K562 (cell line): ENCODE measurements at regions not wholly inside any gene's neighbourhood (a gene's known extent, or its start where the extent isn't known, plus 50 kb on each side); places are given as distances from the start of the nearest gene placed in this dataset.

ENCODE experiments used
- ATAC-seq: fragments of 200-7000 bp; cut with Tn5 transposase; 3 replicates; pipeline ENCODE4 v1.9.1; 2020; ENCODE audit warnings: moderate library complexity
- BruUV-seq: library from RNA; stranded (reverse); fragments of 400-500 nt; replicated peaks from 2 replicates; lab custom pipeline; 2021; lab: Mats Ljungman, UMichigan
- CTCF ChIA-PET: fragments of 300-600 bp; formaldehyde crosslinking; extraction: SDS; loops from one replicate; lab custom pipeline; 2021; ENCODE audit warnings: low intra/inter-chr PET ratio; lab: Yijun Ruan, JAX
- POLR2A ChIA-PET: fragments of 300-600, 350-650 bp; sonication (Branson Sonifier 250); formaldehyde crosslinking; extraction: SDS; loops from one replicate; lab custom pipeline; 2021; ENCODE audit warnings: antibody characterized with exemption, inconsistent platforms; lab: Yijun Ruan, JAX
- DNase-seq, 4 experiments: peaks; one replicate each; pipeline versions ENCODE4 v3.0.0 to v3.0.0-alpha.2; 2011 to 2018; ENCODE audit warnings: low spot score in 3 of 4, mixed read lengths in 3 of 4; ENCODE audit errors: extremely low read depth in 1 of 4
- FAIRE-seq: peaks from 2 replicates; lab custom pipeline; 2011; peaks lifted over from hg19 to GRCh38; lab: Jason Lieb, UNC
- H2AFZ ChIP-seq: 2 replicates; pipeline ENCODE4 v1.6.0; 2011; ENCODE audit warnings: low read depth, low read length, control low read depth, inconsistent platforms
- H3K27ac ChIP-seq: fragments of 200-600 bp; 3 replicates; pipeline ENCODE4 v1.8.0; 2011; ENCODE audit warnings: low read depth, mild to moderate bottlenecking, control low read depth, inconsistent platforms, low read length, moderate library complexity, mixed read lengths; ENCODE audit errors: extremely low read depth
- H3K27me3 ChIP-seq, 2 experiments: fragments of 300-600 bp in 1 of 2; 2 replicates in 1 of 2; 3 replicates in 1 of 2; pipeline versions ENCODE4 v1.6.0 to v1.8.0; 2011; ENCODE audit warnings: inconsistent platforms in 2 of 2, low read length in 2 of 2, mild to moderate bottlenecking in 1 of 2, mixed read lengths in 1 of 2, moderate library complexity in 1 of 2; ENCODE audit not compliant: control insufficient read depth in 2 of 2, insufficient read depth in 2 of 2
- H3K36me3 ChIP-seq: fragments of 300-600 bp; 3 replicates; pipeline ENCODE4 v1.8.0; 2011; ENCODE audit warnings: mild to moderate bottlenecking, low read length, inconsistent platforms; ENCODE audit not compliant: control insufficient read depth, insufficient read depth
- H3K4me1 ChIP-seq, 2 experiments: fragments of 200-600 bp in 1 of 2; replicated peaks in 1 of 2; 2 replicates in 1 of 2; 3 replicates in 1 of 2; pipeline versions ENCODE4 v1.5.1 to v1.8.0; 2011; ENCODE audit warnings: inconsistent platforms in 2 of 2, low read length in 2 of 2, mild to moderate bottlenecking in 1 of 2, mixed read lengths in 1 of 2, moderate library complexity in 1 of 2; ENCODE audit not compliant: control insufficient read depth in 2 of 2, insufficient read depth in 2 of 2
- H3K4me2 ChIP-seq: 2 replicates; pipeline ENCODE4 v1.6.1; 2011; ENCODE audit warnings: low read length, control low read depth, inconsistent platforms, mixed read lengths; ENCODE audit not compliant: insufficient read depth
- H3K4me3 ChIP-seq: fragments of 200-600 bp; sonication (generic), shearing (Covaris generic); 2 replicates; pipeline ENCODE4 v1.5.1; 2016; ENCODE audit warnings: control low read depth, inconsistent platforms
- H3K79me2 ChIP-seq: fragments of 200-600 bp; 3 replicates; pipeline ENCODE4 v1.8.0; 2011; ENCODE audit warnings: low read length, inconsistent platforms; ENCODE audit not compliant: control insufficient read depth, insufficient read depth
- H3K9ac ChIP-seq, 2 experiments: 2 replicates each; pipeline versions ENCODE4 v1.6.0 to v1.6.1; 2011; ENCODE audit warnings: low read depth in 2 of 2, low read length in 2 of 2, control low read depth in 1 of 2, inconsistent platforms in 1 of 2, mild to moderate bottlenecking in 1 of 2, mixed read lengths in 1 of 2; ENCODE audit not compliant: insufficient read depth in 1 of 2
- H3K9me1 ChIP-seq: one replicate; pipeline ENCODE4 v1.6.0; 2011; ENCODE audit warnings: inconsistent platforms, mild to moderate bottlenecking, low read length, moderate library complexity; ENCODE audit not compliant: control insufficient read depth, insufficient read depth
- H3K9me3 ChIP-seq: replicated peaks from 2 replicates; pipeline ENCODE4 v1.5.1; 2011; ENCODE audit warnings: low read depth, low read length, inconsistent platforms; ENCODE audit not compliant: control insufficient read depth, insufficient read depth
- H4K20me1 ChIP-seq: replicated peaks from 2 replicates; pipeline ENCODE4 v1.6.1; 2011; ENCODE audit warnings: low read length, inconsistent platforms, mixed read lengths; ENCODE audit not compliant: control insufficient read depth, insufficient read depth
- DPF2 ChIP-seq: fragments of 450-650 bp; IDR thresholded peaks from 2 replicates; pipeline ENCODE4 v1.6.1; 2016
- MAFG ChIP-seq: fragments of 450-650 bp; conservative IDR thresholded peaks from 2 replicates; pipeline ENCODE4 v1.6.1; 2016; ENCODE audit warnings: missing genetic modification characterization, missing compliant biosample characterization
- ZNF316 ChIP-seq: fragments of 450-650 bp; IDR thresholded peaks from 2 replicates; pipeline ENCODE4 v1.6.1; 2016
- WGBS: fragments of 100-300 bp; shearing (Covaris generic); methylation state at CpG from one replicate; pipeline ENCODE4 v1.1.6; 2016; ENCODE audit warnings: low coverage, mixed read lengths; ENCODE audit not compliant: insufficient coverage; ENCODE audit errors: missing lambda C conversion rate; 5-methylcytosine and 5-hydroxymethylcytosine counted together
- in situ Hi-C: fragments of 300-500 bp; cut with MboI; formaldehyde crosslinking; loops from 4 replicates; pipeline ENCODE4 v1.15.0; 2018; ENCODE audit warnings: inconsistent platforms, mixed read lengths
- intact Hi-C: fragments of 100-400 bp; cut with micrococcal nuclease; formaldehyde crosslinking; loops from 2 replicates; pipeline ENCODE4 v1.14.2; 2022
- TF ChIP-seq, protein P1 (sequence below): sonication (generic); formaldehyde crosslinking; IDR thresholded peaks from 2 replicates; pipeline ENCODE4 v1.8.1; 2023; ENCODE audit warnings: missing genetic modification reagents, mild to moderate bottlenecking, borderline replicate concordance
- TF ChIP-seq, protein P2 (sequence below): fragments of 250-450 bp; sonication (Bioruptor Pico); IDR thresholded peaks from 2 replicates; pipeline ENCODE4 v1.8.0; 2021; ENCODE audit warnings: borderline replicate concordance, mild to moderate bottlenecking, moderate library complexity; ENCODE audit not compliant: poor library complexity, severe bottlenecking

DNA sequence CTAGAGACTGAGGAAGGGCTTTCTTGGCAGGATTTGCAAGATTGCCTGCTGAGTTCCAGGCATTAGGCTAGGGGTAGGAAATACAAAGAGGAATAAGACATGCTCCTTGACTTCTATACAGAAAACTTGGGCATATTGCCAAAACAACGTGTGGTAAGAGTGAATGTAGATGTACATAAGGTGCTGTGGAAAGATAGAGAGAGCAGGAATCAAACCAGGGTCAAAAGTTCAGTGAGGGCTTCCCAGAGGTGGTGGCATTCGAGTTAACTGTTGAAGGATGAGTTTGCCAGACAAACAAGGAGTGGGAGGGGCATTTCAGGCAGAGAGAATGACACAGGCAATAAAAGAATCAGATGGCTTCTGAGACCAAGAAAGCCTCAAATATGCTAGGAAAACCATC lies 187.9 kb downstream of the KDR start (continued):
- TF ChIP-seq, protein P1, sequence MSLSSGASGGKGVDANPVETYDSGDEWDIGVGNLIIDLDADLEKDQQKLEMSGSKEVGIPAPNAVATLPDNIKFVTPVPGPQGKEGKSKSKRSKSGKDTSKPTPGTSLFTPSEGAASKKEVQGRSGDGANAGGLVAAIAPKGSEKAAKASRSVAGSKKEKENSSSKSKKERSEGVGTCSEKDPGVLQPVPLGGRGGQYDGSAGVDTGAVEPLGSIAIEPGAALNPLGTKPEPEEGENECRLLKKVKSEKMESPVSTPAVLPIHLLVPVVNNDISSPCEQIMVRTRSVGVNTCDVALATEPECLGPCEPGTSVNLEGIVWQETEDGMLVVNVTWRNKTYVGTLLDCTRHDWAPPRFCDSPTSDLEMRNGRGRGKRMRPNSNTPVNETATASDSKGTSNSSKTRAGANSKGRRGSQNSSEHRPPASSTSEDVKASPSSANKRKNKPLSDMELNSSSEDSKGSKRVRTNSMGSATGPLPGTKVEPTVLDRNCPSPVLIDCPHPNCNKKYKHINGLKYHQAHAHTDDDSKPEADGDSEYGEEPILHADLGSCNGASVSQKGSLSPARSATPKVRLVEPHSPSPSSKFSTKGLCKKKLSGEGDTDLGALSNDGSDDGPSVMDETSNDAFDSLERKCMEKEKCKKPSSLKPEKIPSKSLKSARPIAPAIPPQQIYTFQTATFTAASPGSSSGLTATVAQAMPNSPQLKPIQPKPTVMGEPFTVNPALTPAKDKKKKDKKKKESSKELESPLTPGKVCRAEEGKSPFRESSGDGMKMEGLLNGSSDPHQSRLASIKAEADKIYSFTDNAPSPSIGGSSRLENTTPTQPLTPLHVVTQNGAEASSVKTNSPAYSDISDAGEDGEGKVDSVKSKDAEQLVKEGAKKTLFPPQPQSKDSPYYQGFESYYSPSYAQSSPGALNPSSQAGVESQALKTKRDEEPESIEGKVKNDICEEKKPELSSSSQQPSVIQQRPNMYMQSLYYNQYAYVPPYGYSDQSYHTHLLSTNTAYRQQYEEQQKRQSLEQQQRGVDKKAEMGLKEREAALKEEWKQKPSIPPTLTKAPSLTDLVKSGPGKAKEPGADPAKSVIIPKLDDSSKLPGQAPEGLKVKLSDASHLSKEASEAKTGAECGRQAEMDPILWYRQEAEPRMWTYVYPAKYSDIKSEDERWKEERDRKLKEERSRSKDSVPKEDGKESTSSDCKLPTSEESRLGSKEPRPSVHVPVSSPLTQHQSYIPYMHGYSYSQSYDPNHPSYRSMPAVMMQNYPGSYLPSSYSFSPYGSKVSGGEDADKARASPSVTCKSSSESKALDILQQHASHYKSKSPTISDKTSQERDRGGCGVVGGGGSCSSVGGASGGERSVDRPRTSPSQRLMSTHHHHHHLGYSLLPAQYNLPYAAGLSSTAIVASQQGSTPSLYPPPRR (CRISPR knock-in tag) = no peak
- peak; percentile 44; the same call in 1 of the 2 replicates for TF ChIP-seq DPF2

DNA sequence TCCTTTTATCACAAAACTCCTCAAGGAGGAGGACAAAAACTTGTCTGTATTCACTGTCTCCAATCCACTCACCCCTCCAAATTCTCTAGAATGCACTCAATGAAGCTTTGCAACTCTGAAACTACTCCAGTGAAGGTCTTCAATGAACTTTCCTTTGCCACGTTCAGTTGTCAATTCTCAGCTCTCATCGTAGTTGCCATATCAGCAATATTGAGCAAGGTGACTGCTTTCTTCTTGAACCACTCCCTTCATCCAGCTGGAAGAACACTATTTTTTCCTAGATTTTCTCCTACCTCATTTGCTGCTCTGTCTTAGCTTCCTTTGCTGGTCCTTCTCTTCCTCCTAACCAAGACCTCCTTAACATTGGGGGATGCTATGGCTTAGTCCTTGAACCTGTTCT lies 191.8 kb downstream of the KDR start:
- CTCF ChIA-PET = no interaction called here
- TF ChIP-seq, protein P2, sequence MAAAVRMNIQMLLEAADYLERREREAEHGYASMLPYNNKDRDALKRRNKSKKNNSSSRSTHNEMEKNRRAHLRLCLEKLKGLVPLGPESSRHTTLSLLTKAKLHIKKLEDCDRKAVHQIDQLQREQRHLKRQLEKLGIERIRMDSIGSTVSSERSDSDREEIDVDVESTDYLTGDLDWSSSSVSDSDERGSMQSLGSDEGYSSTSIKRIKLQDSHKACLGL (CRISPR knock-in tag) = no peak
- 0 out of 2 replicates have a peak, but pooled peaks have one; percentile 22 for TF ChIP-seq MAFG (tag)
- peak; percentile 54; the same call in 1 of the 2 replicates for TF ChIP-seq ZNF316
- Histone ChIP-seq H3K36me3 (no peaks in the 10 kb centered on the region), H4K20me1 (no peaks in the 10 kb centered on the region), H3K4me3 (no peak overlapping the region), H3K4me2 (no peak overlapping the region), H2AFZ (no peak overlapping the region), H3K79me2 (no peaks in the 10 kb centered on the region), H3K9me3 (no peaks in the 10 kb centered on the region), H3K9me1 (no peaks in the 10 kb centered on the region), H3K27ac (no peak overlapping the region), H3K9ac (no peak overlapping the region), H3K4me1 (no peaks in the 10 kb centered on the region; a peak in 1 of 5 replicates), H3K27me3 (no peaks in the 10 kb centered on the region; a peak in 1 of 5 replicates)
- intact Hi-C loops = no loop called here
- FAIRE-seq (no peak), DNase-seq (no peak), ATAC-seq (no peak)
- BruUV-seq = no TSS peak
- in situ Hi-C loops = no loop called here
- 0% methylated on average over 2 of the region's 2 CpGs for whole genome bisulfite sequencing
- POLR2A ChIA-PET = no interaction called here
